ENCODE measurements at regions not wholly inside any gene's neighbourhood (a gene's known extent, or its start where the extent isn't known, plus 50 kb on each side); places are given as distances from the start of the nearest gene placed in this dataset.
"Not testable (repeated sequence)": the region's sequence is repeated elsewhere in the genome, so short reads cannot be mapped to it uniquely, and the experiment has no call there.

GRCh38 chr10:90007226-90007625 lies 305.8 kb downstream of the KIF20B start:
- Histone ChIP-seq H3K27ac (ENCODE audit: control insufficient read depth, insufficient read depth, low read length) (peak overlapping the region; percentile 67), H3K9ac (ENCODE audit: control insufficient read depth, extremely low read depth, insufficient read depth, low read length) (no peak overlapping the region), H4K20me1 (ENCODE audit: control insufficient read depth, extremely low read depth, insufficient read depth, low read length) (no peaks in the 10 kb centered on the region), H3K4me1 (ENCODE audit: control insufficient read depth, extremely low read depth, insufficient read depth, low read length) (peaks cover 18% of the 10 kb centered on the region), H3K9me3 (ENCODE audit: control insufficient read depth, low read depth, low read length) (no peaks in the 10 kb centered on the region), H3K4me2 (ENCODE audit: control insufficient read depth, extremely low read depth, insufficient read depth, low read depth, low read length) (peak overlapping the region; percentile 43), H2AFZ (ENCODE audit: control insufficient read depth, low read length) (no peak overlapping the region), H3K9me1 (ENCODE audit: control insufficient read depth, extremely low read depth, insufficient read depth, low read length) (no peaks in the 10 kb centered on the region), H3K27me3 (ENCODE audit: control insufficient read depth, extremely low read depth, insufficient read depth, low read length) (no peaks in the 10 kb centered on the region), H3K79me2 (ENCODE audit: control insufficient read depth, insufficient read depth, low read length) (no peaks in the 10 kb centered on the region), H3K4me3 (ENCODE audit: control insufficient read depth in 2 of 3, extremely low read depth in 1 of 3, insufficient read depth in 2 of 3, low read depth in 1 of 3, low read length in 3 of 3) (no peak overlapping the region), H3K36me3 (ENCODE audit: control insufficient read depth in 2 of 2, extremely low read depth in 1 of 2, insufficient read depth in 2 of 2, low read length in 2 of 2) (no peaks in the 10 kb centered on the region)
- FAIRE-seq, result peak; percentile 94
- DNase-seq (ENCODE audit: low read depth, low spot score), result peak; percentile 55
- dilution Hi-C loops (cut with MboI; ENCODE audit: extremely low pct_ligation_motif_present, low sequenced_read_pairs), result no loop called here
- no peak for TF ChIP-seq EZH2 (IDR thresholded peaks at IDR 0.05; ENCODE audit: low read length)
- TF ChIP-seq CTCF (optimal IDR thresholded peaks at IDR 0.05 in 1 of 3, IDR thresholded peaks at IDR 0.05 in 1 of 3, conservative IDR thresholded peaks at IDR 0.05 in 1 of 3; ENCODE audit: extremely low read depth in 1 of 3, insufficient read depth in 2 of 3, low read length in 3 of 3), result peak; percentile 49 to 85 (median 62)

- peaks cover 18% of the 10 kb centered on the region for H3K4me1 ChIP-seq (ENCODE audit: control insufficient read depth, extremely low read depth, insufficient read depth, low read length)
- H4K20me1 ChIP-seq (ENCODE audit: control insufficient read depth, extremely low read depth, insufficient read depth, low read length); H3K4me3 ChIP-seq (ENCODE audit: control insufficient read depth in 2 of 3, extremely low read depth in 1 of 3, insufficient read depth in 2 of 3, low read depth in 1 of 3, low read length in 3 of 3); H3K36me3 ChIP-seq (ENCODE audit: control insufficient read depth in 2 of 2, extremely low read depth in 1 of 2, insufficient read depth in 2 of 2, low read length in 2 of 2); dilution Hi-C loops (cut with MboI; ENCODE audit: extremely low pct_ligation_motif_present, low sequenced_read_pairs); H3K9ac ChIP-seq (ENCODE audit: control insufficient read depth, extremely low read depth, insufficient read depth, low read length); H2AFZ ChIP-seq (ENCODE audit: control insufficient read depth, low read length); H3K9me1 ChIP-seq (ENCODE audit: control insufficient read depth, extremely low read depth, insufficient read depth, low read length); H3K27me3 ChIP-seq (ENCODE audit: control insufficient read depth, extremely low read depth, insufficient read depth, low read length); H3K79me2 ChIP-seq (ENCODE audit: control insufficient read depth, insufficient read depth, low read length); DNase-seq (ENCODE audit: low read depth, low spot score); H3K4me2 ChIP-seq (ENCODE audit: control insufficient read depth, extremely low read depth, insufficient read depth, low read depth, low read length); H3K9me3 ChIP-seq (ENCODE audit: control insufficient read depth, low read depth, low read length); FAIRE-seq; H3K27ac ChIP-seq (ENCODE audit: control insufficient read depth, insufficient read depth, low read length): not testable (repeated sequence)
Measured at GRCh38 chr10:90011281-90011680, 309.9 kb downstream of the KIF20B start.

GRCh38 chr10:90018819-90019218 lies 317.4 kb downstream of the KIF20B start:
- no peaks in the 10 kb centered on the region for H3K36me3 ChIP-seq (ENCODE audit: control insufficient read depth in 2 of 2, extremely low read depth in 1 of 2, insufficient read depth in 2 of 2, low read length in 2 of 2)
- H3K4me3 ChIP-seq (ENCODE audit: control insufficient read depth in 2 of 3, extremely low read depth in 1 of 3, insufficient read depth in 2 of 3, low read depth in 1 of 3, low read length in 3 of 3), result no peak overlapping the region
- no peaks in the 10 kb centered on the region for H3K27me3 ChIP-seq (ENCODE audit: control insufficient read depth, extremely low read depth, insufficient read depth, low read length)
- no peaks in the 10 kb centered on the region for H4K20me1 ChIP-seq (ENCODE audit: control insufficient read depth, extremely low read depth, insufficient read depth, low read length)
- FAIRE-seq (no peak), DNase-seq (ENCODE audit: low read depth, low spot score) (no peak)
- H3K9ac ChIP-seq (ENCODE audit: control insufficient read depth, extremely low read depth, insufficient read depth, low read length), result no peak overlapping the region
- no peaks in the 10 kb centered on the region for H3K9me1 ChIP-seq (ENCODE audit: control insufficient read depth, extremely low read depth, insufficient read depth, low read length)
- H3K4me1 ChIP-seq (ENCODE audit: control insufficient read depth, extremely low read depth, insufficient read depth, low read length), result no peaks in the 10 kb centered on the region
- no peaks in the 10 kb centered on the region for H3K79me2 ChIP-seq (ENCODE audit: control insufficient read depth, insufficient read depth, low read length)
- H3K27ac ChIP-seq (ENCODE audit: control insufficient read depth, insufficient read depth, low read length), result no peak overlapping the region
- dilution Hi-C loops (cut with MboI; ENCODE audit: extremely low pct_ligation_motif_present, low sequenced_read_pairs), result no loop called here
- no peak overlapping the region for H3K4me2 ChIP-seq (ENCODE audit: control insufficient read depth, extremely low read depth, insufficient read depth, low read depth, low read length)
- no peaks in the 10 kb centered on the region for H3K9me3 ChIP-seq (ENCODE audit: control insufficient read depth, low read depth, low read length)
- H2AFZ ChIP-seq (ENCODE audit: control insufficient read depth, low read length), result no peak overlapping the region
- no peak for TF ChIP-seq CTCF (optimal IDR thresholded peaks at IDR 0.05 in 1 of 3, IDR thresholded peaks at IDR 0.05 in 1 of 3, conservative IDR thresholded peaks at IDR 0.05 in 1 of 3; ENCODE audit: extremely low read depth in 1 of 3, insufficient read depth in 2 of 3, low read length in 3 of 3)
- TF ChIP-seq EZH2 (IDR thresholded peaks at IDR 0.05; ENCODE audit: low read length), result no peak
